ENCODE measurements at regions not wholly inside any gene's neighbourhood (a gene's known extent, or its start where the extent isn't known, plus 50 kb on each side); places are given as distances from the start of the nearest gene placed in this dataset.

DNA sequence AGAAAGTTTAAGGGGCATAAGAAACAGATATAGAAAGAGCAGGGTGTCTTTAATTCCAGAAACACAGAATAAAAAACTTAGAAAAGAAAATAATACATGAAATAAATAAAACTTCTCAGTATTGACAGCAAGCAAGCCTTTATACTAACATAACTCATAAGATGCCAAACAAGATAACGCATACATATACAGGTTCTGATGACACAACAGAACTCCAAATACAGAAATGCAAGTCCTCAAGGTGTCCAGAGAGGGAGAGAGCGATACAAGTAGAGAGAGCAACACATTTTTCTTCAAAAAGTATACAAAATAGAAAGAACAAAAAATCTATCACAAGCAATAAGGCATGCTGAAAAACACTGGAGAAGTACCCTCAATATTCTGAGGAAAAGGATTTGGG, 314.6 kb upstream of the POM121L12 start:
- Histone ChIP-seq H3K4me3 (no peak overlapping the region), H3K27ac (no peak overlapping the region)

DNA sequence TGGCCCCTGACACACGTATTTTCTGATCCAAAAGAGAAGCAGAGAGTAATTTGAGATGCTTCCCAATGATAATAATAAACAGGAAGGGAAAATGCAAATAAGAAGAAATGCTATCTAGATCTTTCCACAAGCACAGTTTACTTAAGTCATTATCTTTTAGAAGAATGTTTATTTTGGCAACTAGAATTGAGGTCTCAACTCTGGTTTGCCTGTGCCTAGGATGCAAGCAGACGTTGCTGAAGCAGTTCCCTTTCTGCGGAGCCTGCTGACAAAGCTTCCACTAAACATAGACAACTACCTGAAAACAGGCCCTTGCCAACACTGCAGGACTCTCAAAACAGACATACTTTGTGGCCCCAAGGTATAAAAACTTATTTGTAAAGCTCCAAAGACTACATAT, 315.8 kb upstream of the POM121L12 start:
- no peak overlapping the region for H3K27ac ChIP-seq

DNA sequence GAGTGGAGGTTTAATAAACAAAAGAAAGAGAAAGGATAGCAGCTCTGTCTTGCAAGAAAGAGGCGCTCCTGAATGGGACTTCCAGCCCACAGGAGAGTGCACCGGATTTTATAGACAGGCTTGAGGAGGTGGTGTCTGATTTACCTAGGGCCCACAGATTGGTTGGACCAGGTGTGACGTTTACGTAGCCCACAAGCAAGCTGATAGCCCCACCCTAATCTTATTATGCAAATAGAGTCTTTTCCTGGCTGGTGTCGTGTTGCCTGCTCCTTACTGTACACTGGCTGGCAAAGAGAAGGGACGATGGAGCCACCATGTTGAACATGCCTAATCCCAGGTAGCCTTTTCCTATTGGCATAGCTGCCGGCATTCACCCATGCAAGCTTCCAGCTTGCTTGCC, 319.7 kb upstream of the POM121L12 start:
- H3K27ac ChIP-seq: no peak overlapping the region
- H3K4me3 ChIP-seq: no peak overlapping the region

More for the DNA sequence above, 315.8 kb upstream of the POM121L12 start:
- H3K4me3 ChIP-seq: no peak overlapping the region

DNA sequence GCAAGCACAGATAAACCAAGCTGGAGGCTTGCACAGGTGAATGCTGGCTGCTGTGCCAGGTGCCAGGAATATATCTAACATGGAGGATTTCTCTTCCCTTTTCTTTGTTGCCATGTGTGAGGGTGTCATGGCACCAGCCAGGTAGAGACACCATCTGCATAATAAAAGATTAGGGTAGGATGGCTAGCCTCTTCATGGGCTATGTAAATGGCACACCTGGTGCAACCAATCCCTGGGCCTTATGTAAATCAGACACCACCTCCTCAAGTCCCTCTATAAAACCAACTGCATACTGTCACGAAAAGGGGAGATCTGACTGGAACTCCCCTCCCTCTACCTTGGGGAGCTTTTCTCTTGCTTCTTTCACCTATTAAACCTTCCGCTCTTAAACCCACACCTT, 322.5 kb upstream of the POM121L12 start:
- Histone ChIP-seq H3K27ac (no peak overlapping the region), H3K4me3 (no peak overlapping the region)

DNA sequence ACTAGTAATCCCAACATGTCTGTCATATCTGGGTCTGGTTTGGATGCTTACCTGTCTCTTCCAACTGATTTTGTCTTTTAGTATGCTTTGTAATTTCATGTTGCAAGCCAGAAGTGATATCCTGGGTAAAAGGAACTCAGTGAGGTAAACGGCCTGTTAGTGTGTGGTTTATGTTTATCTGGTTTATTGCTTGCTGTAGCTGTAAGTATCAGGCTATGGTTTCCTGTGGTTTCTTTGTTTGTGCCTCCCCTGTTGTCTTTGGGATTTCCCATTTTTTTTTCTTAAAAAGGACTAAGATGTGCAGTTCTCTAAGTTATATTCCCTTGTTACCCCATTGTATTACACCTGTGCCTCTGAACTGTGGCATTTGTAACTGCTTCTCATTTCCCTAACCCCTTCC, 323.5 kb upstream of the POM121L12 start:
- no peak overlapping the region for H3K4me3 ChIP-seq
- H3K27ac ChIP-seq: no peak overlapping the region

DNA sequence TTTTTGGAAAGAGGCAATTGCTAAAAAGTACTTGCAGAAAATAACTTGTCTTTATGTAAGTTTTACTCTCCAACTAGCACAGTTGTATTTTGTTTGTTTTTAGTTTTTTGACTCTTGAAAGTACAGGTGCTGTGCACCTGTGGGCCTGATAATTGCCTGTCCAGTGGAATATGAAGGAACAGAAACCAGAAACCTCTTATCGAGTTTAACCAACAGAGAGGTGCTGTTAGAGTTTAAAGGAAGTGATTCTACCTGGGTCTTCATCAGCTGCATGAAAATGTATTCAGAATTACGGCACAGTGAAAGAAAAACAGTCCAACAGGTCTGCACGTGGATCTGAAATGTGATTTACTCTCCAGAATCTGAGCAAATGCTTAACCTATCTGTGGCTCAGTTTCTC, 326.6 kb upstream of the POM121L12 start:
- Histone ChIP-seq H3K4me3 (no peak overlapping the region), H3K27ac (no peak overlapping the region)

DNA sequence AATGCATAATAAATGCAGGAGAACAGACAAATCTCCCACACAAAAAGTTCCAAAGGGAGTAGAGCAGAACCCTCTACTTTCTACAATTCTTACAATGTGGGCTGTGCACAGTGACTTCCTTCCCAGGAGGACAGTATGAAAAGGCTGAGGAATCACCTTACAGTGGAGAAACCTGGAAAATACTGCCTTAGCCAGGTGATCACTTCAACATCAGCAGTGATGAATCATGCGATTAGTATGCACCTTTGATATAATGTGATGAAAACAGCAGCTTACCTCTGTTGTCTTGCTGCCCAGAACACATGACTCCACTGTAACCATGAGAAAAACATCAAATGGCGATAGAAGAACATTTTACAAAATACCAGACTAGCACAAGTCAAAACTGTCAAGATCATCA, 329.7 kb upstream of the POM121L12 start:
- Histone ChIP-seq H3K27ac (no peak overlapping the region), H3K4me3 (no peak overlapping the region)

DNA sequence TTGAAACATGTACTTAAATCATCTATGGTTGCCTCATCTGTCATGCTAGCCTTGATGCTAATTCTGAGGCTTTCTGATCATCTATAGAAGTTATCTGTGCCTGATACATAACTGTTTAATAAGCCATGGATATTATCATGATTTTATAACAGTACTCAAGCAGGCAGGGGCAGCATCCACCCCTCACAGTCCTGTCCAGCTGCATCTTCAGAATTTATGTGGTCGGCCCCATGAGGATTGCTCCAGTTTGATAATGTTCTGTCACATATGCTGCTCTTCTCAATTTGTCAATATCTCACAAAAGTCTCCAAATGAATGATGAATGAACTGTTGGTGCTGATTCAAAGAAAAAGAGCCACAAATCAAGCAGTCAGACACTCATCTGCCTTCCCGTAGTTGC, 335.1 kb upstream of the POM121L12 start:
- no peak overlapping the region for H3K4me3 ChIP-seq
- H3K27ac ChIP-seq: no peak overlapping the region

DNA sequence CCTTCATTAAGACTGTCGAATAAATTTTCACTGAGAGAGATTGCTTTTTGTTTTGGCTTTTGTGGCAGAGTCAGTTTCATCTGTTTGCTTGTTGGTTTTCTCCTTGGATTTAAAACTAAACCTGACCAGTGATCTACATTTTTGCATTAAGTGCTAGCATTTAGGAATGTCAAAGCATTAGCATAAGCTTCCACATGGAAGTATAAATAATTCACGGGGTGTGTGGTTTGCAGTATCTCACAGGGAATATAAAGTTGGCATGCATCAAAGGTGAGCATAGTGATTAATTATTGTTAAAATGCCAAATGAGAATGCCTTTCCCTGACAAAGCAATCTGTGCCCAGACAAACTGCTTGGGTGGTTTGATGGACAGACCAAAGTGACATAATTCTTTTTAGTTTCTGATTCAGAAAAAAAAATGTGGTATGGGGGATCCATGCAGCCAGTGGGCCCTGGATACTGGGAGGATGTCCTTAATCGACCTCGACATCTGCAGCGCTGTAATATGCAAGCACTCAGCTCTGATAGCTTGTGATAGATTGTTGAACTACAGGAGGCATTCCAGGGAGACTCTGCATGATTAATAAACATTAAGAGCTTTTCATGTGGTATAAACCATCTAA, 339.3 kb upstream of the POM121L12 start:
- H3K27ac ChIP-seq: no peak overlapping the region
- H3K4me3 ChIP-seq: no peak overlapping the region

DNA sequence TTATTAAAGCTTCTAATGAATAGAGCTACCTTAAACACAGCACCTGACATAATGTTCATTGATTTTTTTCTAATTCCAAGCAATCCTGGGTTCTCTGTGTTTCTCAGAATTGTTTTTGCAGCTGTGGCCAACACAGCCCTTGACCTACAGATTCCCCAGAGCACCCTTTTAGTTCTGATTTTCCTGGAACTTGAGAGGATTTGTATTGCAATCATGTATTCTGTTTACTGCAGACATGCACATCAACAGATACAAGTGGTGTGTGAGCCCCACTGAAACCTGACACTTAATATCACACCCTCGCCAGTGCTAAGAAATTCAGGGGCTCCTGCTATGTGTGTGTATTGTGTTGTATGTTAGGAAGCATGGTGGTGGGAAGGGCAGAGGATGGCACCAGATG, 344.2 kb upstream of the POM121L12 start:
- no peak overlapping the region for H3K4me3 ChIP-seq
- no peak overlapping the region for H3K27ac ChIP-seq

DNA sequence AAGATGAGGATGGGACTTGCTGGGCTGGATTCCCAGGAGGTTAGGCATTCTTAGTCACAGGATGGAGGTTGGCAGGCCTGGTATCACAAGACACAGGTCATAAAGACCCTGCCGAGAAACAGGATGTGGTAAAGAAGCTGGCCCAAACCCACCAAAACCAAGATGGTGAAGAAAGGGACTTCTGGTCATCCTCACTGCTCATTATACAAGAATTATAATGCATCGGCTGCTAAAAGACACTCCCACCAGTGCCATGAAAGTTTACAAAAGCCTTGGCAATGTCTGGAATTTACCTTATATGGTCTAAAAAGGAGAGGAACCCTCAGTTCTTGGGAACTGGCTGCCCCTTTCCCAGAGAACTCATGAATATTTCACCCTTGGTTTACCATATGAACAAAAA, 345.5 kb upstream of the POM121L12 start:
- Histone ChIP-seq H3K27ac (no peak overlapping the region), H3K4me3 (no peak overlapping the region)

DNA sequence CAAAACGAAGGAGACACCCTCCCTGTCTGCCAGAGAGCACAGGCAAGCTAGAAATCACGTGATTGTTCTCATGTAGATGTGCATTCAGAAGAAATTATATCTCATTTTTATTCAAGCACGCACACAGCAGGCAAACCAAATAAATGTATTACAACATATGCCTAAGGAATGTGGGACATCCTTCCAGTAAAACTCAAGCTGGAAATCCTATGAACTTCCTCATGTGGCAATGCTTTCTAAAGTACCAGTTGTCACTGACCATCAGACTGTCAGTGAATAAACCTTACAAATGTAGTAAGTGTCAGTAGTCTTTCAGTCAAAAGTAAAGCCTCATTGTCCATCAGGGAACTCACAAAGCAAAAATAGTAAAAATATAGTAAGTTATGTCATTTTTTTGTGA, 350.1 kb upstream of the POM121L12 start:
- Histone ChIP-seq H3K4me3 (no peak overlapping the region), H3K27ac (no peak overlapping the region)

DNA sequence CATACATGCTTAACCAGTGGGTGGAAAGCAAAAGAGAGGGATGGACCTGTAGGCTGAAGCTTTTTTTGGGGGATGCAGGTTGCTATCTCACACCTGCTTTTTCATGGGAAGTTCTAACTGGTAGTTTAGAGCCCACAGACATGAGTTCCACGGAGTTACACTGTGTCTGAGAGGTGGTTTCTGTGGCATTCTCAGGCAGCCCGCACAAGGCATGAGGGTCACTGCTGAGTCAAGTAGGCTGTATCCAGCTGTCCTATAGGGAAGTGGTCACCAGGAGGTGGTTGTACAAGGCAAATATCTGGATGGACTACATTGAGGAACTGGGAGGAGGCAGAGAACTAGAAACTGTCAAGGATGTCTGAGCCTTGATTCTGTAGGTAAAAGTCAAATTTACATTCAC, 351.0 kb upstream of the POM121L12 start:
- no peak overlapping the region for H3K4me3 ChIP-seq
- H3K27ac ChIP-seq: no peak overlapping the region

DNA sequence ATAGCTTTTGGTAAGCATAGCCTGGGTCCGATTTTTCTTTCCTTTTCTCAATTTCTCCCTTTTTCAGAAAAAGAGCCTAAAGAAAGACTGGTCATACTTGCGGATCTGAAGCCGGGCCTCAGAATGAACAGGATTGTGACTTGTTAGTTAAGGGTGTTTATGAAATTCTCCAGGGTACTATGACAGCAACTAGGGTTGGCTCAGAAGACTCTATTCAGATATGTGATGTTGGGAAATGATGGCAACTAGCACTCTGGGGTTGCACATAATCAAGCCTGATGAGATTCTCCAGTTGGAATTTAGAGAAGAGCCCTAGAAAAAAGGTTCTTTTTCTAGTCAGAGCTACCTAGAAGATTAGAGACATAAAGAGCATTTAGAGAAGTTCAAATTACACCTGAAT, 352.4 kb upstream of the POM121L12 start:
- H3K27ac ChIP-seq: no peak overlapping the region
- H3K4me3 ChIP-seq: no peak overlapping the region

DNA sequence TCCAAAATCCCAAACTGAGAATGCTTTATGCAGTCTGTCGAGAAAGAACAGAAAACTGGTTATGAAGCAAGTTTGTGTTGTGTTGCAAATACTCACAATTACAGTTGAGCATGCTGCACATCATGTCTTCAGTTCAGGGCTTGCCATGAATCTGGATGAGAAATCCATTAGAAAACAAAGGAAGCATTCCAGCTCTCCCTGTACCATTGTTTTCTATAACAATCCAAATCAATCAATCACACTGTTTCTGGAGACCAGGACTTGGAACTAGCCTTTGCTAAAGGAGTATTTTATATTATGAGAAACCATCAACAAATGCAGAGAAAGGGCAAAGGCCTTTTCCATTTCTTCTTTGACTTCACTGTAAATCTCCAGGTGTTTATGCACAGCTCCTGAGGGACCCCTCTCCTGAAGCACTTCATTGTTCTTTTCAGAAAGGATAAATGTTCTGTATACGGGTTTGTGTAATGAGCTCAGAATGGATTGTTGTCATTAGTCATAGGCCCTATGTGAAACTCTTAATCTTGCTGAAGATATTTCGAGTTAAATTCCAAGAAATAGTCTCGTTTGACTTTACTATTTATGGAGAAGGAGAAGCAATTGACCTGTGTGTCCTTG, 364.7 kb upstream of the POM121L12 start:
- H3K27ac ChIP-seq: no peak overlapping the region
- H3K4me3 ChIP-seq: no peak overlapping the region

DNA sequence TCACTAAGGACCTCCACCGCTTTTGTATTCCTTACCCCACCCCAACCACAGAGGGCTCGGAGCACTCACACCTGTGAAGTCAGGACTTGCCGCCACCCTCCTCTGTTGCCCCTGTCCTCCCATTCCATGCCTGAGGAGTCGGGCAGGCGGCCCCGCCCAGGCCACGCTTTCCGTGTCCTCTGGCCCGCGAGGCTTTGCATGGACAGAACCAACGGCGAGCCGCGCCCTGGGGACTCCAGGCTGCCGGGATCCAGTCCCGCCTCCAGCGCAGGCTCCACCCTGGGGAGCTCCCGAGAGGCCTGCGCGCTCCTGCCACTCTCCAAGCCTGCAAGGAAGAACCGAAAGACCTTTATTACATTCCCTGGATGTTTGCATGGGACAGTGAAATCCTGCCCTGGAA, 366.4 kb upstream of the POM121L12 start:
- Histone ChIP-seq H3K4me3 (no peak overlapping the region), H3K27ac (no peak overlapping the region)

DNA sequence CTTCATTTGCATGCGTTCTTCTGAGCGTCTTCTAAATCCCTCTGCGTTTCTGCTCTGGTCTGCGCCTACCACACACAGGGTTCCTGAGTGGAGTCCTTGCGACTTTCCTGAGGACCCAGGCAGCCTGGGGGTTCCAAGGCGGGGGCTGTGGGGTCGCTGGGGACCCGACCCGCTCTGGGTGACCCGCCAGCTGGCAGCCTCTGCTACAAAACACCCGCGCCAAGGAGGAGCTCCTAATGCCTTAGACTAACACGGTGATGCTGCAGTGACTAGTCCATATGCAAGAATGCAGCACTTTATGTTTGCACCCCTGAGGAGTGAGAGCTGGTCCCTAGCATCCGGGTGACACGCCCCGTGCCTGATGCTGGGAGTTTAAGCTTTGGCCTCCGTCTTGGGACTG, 367.0 kb upstream of the POM121L12 start:
- Histone ChIP-seq H3K4me3 (no peak overlapping the region), H3K27ac (no peak overlapping the region)

DNA sequence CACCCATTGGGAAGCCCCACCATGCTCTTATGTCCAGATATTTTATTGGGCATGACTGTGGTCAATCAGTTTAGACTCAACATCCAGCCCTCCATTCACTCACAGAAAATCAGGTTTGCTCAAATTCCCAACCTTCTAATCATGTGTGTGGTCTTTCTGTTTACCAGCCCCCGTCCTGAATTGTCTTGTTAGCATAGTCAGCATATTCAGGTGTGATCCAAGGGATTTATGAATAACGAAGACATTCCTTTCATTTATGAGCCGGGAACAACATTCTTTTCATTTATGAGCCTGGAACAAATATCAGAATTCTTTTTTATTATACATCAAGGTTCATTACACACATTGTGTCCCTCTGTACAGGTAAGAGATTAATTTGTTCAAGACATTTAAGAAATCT, 376.3 kb upstream of the POM121L12 start:
- no peak overlapping the region for H3K27ac ChIP-seq
- no peak overlapping the region for H3K4me3 ChIP-seq

DNA sequence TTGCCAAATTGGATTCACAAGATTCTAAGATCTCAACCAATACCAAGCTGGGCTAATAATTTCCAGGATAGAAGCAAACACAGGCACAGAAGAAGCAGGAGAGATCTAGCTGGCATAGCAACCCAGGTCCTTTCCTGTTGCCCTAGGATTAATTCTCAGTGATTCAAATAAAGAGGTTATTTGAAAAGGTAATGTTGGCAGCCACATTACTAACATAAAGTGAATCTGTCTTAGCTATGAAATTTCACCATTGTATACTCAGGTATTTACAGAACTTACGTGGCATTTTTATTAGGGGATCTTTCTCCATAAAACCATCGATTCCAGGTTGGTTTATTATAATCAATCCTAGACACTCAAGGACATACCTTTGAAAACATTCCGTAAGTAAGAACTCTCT, 379.3 kb upstream of the POM121L12 start:
- H3K27ac ChIP-seq: no peak overlapping the region
- H3K4me3 ChIP-seq: no peak overlapping the region

DNA sequence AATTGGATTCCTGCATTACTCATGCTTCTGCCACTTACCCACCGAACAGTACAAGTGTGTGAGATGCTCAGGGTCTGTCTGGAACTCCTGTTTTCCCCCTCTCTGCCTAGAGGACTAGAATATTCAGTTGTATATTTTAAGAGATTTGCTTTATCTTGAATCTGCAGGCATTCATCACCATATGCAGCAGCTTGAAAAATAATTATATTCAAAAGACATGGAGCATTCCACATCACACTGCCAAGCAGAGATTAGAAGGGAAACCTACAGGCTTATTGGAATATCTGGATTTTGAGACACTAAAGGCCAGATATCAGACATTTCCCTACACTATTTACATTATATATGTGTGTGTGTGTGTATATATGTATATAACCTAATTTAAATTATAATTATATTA, 382.8 kb upstream of the POM121L12 start:
- Histone ChIP-seq H3K27ac (no peak overlapping the region), H3K4me3 (no peak overlapping the region)

DNA sequence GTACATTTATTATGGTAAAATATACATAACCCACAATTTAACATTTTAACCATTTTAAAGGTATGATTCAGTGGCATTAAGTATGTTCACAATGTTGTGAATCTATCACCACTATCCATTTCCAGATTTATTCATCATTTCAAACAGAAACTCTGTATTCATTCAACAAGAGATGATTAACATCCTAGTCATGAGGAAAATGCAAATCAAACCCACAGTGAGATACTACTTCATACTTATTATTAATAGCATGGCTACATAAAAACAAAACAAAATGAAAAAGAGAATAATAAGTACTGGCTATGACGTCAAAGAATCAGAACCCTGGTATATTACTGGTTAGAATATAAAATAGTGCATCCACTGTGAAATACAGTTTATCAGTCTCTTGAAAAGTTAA, 386.6 kb upstream of the POM121L12 start:
- no peak overlapping the region for H3K4me3 ChIP-seq
- no peak overlapping the region for H3K27ac ChIP-seq

DNA sequence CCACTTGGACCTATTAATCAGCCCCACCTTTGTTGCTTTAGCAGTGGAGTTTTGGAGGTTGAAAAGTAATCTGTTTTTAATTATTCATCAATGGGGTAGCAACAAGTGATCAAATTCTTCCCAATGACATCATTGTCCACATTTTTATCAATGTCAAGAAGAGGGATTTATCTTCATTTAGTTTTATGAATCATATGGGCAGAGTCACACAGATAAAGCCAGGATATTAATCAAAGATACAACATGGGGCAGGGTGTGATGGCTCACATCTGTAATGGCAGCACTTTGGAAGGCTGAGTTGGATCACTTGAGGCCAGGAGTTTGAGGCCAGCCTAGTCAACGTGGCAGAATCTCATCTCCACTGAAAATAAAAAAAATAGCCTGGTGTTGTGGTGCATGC, 388.4 kb upstream of the POM121L12 start:
- Histone ChIP-seq H3K4me3 (no peak overlapping the region), H3K27ac (no peak overlapping the region)
